ENCODE measurements at regions not wholly inside any gene's neighbourhood (a gene's known extent, or its start where the extent isn't known, plus 50 kb on each side); places are given as distances from the start of the nearest gene placed in this dataset.

- TF ChIP-seq EZH2 (IDR thresholded peaks at IDR 0.05) (no peak), POLR2A (IDR thresholded peaks at IDR 0.05; ENCODE audit: borderline replicate concordance, extremely low read depth, insufficient read depth, insufficient read length) (no peak), REST (IDR thresholded peaks at IDR 0.05; ENCODE audit: low read depth) (no peak), EZH2phosphoT487 (IDR thresholded peaks at IDR 0.05; ENCODE audit: borderline replicate concordance) (no peak), RAD21 (IDR thresholded peaks at IDR 0.05; ENCODE audit: low read depth) (no peak), YY1 (IDR thresholded peaks at IDR 0.05; ENCODE audit: extremely low read depth, insufficient replicate concordance, low read depth, low read length) (no peak), ZNF274 (IDR thresholded peaks at IDR 0.05; ENCODE audit: low read depth, low read length) (no peak), ZFX (IDR thresholded peaks at IDR 0.05) (no peak), FOSL1 (IDR thresholded peaks at IDR 0.05; ENCODE audit: low read depth) (no peak), POLR2AphosphoS5 (IDR thresholded peaks at IDR 0.05; ENCODE audit: low read depth, low read length) (no peak)
- TF ChIP-seq, protein P1, sequence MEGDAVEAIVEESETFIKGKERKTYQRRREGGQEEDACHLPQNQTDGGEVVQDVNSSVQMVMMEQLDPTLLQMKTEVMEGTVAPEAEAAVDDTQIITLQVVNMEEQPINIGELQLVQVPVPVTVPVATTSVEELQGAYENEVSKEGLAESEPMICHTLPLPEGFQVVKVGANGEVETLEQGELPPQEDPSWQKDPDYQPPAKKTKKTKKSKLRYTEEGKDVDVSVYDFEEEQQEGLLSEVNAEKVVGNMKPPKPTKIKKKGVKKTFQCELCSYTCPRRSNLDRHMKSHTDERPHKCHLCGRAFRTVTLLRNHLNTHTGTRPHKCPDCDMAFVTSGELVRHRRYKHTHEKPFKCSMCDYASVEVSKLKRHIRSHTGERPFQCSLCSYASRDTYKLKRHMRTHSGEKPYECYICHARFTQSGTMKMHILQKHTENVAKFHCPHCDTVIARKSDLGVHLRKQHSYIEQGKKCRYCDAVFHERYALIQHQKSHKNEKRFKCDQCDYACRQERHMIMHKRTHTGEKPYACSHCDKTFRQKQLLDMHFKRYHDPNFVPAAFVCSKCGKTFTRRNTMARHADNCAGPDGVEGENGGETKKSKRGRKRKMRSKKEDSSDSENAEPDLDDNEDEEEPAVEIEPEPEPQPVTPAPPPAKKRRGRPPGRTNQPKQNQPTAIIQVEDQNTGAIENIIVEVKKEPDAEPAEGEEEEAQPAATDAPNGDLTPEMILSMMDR (IDR thresholded peaks at IDR 0.05 in 2 of 3, conservative IDR thresholded peaks at IDR 0.05 in 1 of 3; ENCODE audit: borderline replicate concordance in 1 of 3, insufficient read depth in 1 of 3, low read depth in 2 of 3, low read length in 2 of 3): no peak
- TF ChIP-seq, protein P2, sequence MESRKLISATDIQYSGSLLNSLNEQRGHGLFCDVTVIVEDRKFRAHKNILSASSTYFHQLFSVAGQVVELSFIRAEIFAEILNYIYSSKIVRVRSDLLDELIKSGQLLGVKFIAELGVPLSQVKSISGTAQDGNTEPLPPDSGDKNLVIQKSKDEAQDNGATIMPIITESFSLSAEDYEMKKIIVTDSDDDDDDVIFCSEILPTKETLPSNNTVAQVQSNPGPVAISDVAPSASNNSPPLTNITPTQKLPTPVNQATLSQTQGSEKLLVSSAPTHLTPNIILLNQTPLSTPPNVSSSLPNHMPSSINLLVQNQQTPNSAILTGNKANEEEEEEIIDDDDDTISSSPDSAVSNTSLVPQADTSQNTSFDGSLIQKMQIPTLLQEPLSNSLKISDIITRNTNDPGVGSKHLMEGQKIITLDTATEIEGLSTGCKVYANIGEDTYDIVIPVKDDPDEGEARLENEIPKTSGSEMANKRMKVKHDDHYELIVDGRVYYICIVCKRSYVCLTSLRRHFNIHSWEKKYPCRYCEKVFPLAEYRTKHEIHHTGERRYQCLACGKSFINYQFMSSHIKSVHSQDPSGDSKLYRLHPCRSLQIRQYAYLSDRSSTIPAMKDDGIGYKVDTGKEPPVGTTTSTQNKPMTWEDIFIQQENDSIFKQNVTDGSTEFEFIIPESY (IDR thresholded peaks at IDR 0.05; ENCODE audit: extremely low read depth, insufficient replicate concordance, low read length): no peak
- TF ChIP-seq, protein P3, sequence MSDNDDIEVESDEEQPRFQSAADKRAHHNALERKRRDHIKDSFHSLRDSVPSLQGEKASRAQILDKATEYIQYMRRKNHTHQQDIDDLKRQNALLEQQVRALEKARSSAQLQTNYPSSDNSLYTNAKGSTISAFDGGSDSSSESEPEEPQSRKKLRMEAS (IDR thresholded peaks at IDR 0.05): no peak
Observed at GRCh38 chr13:34675626-34676025, 266.4 kb upstream of the NBEA start.
